Lower leg skin (tissue), 3 donors: ENCODE measurements at regions not wholly inside any gene's neighbourhood (a gene's known extent, or its start where the extent isn't known, plus 50 kb on each side); places are given as distances from the start of the nearest gene placed in this dataset.

Experiments
- POLR2A ChIP-seq, 2 donors: fragments of 450-650 bp; IDR thresholded peaks; one replicate each; pipeline ENCODE4 v1.6.1; 2016 to 2017; ENCODE audit warnings: antibody characterized with exemption in 2 of 2, mild to moderate bottlenecking in 1 of 2, moderate library complexity in 1 of 2
- TF ChIP-seq, protein P1 (sequence below), 3 donors: fragments of 450-650 bp; IDR thresholded peaks; one replicate each; pipeline ENCODE4 v1.5.1; 2016; ENCODE audit warnings: antibody characterized with exemption in 3 of 3, mild to moderate bottlenecking in 3 of 3, moderate library complexity in 2 of 3

DNA sequence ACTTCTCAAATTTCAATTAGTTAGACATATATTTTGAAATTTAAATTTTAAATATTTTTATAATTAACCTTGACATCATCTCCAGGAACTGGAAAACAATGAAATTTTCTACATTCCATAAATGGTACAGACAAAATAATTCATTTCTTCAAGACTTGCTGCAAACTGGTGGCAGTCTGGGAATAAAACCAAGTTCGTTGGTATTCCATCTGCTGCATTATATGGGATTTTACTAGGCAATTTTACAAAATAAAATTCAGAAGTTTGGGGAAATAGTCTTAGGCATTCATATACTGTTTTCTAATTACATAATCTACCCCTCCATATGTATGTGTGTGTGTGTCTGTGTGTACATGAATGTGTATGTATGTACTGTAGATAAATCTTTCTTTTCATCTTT is 984.6 kb upstream of the KCND2 start:
- TF ChIP-seq, protein P1, sequence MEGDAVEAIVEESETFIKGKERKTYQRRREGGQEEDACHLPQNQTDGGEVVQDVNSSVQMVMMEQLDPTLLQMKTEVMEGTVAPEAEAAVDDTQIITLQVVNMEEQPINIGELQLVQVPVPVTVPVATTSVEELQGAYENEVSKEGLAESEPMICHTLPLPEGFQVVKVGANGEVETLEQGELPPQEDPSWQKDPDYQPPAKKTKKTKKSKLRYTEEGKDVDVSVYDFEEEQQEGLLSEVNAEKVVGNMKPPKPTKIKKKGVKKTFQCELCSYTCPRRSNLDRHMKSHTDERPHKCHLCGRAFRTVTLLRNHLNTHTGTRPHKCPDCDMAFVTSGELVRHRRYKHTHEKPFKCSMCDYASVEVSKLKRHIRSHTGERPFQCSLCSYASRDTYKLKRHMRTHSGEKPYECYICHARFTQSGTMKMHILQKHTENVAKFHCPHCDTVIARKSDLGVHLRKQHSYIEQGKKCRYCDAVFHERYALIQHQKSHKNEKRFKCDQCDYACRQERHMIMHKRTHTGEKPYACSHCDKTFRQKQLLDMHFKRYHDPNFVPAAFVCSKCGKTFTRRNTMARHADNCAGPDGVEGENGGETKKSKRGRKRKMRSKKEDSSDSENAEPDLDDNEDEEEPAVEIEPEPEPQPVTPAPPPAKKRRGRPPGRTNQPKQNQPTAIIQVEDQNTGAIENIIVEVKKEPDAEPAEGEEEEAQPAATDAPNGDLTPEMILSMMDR (IDR thresholded peaks at IDR 0.05) = no peak
- no peak for TF ChIP-seq POLR2A (IDR thresholded peaks at IDR 0.05)
